ENCODE measurements at regions not wholly inside any gene's neighbourhood (a gene's known extent, or its start where the extent isn't known, plus 50 kb on each side); places are given as distances from the start of the nearest gene placed in this dataset.
"Not testable (repeated sequence)": the region's sequence is repeated elsewhere in the genome, so short reads cannot be mapped to it uniquely, and the experiment has no call there.

- peak; percentile 76 for DNase-seq
Measured at GRCh38 chrX:124719060-124719459, 372.7 kb downstream of the SH2D1A start.

DNA sequence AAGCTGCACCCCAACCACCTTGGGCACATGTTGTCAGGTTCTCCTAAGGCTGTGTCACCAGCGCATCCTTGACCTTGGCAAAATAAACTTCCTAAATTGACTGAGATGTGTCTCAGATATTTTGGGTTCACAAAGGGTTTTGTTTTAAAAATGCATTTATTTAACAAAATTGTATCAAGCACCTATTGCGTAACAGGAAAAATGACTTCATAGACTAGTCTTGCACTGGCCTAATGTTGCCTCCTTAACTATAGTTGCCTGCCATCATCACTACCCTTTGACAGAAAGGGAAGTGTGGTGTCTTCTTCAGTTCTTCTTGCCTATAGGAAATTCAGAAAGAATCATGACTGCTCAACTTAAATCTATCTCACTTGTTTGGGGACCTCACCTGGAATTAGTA lies 374.2 kb downstream of the SH2D1A start:
- no peak for DNase-seq

DNA sequence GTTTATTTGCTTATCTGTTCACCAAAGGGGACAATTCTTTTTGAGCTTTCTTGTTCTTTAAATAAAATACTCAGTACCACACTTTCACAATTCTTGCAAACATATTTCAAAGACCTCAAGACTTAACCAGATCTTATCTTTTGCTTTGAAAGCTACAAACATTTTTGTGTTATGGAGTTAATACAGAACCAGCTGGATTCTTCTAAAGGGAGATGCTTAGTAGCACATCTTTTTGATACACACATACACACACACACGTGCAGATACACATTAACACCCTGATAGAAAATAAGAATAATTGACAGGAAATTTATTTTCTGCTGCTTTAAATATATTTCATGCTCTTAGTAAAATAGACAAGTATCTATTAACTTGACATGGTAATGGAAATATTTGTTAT lies 379.1 kb downstream of the SH2D1A start:
- no peak for DNase-seq

GRCh38 chrX:124726292-124726691 lies 379.9 kb downstream of the SH2D1A start:
- DNase-seq = no peak

- DNase-seq = no peak
Measured at GRCh38 chrX:124726881-124727280, 380.5 kb downstream of the SH2D1A start.

DNA sequence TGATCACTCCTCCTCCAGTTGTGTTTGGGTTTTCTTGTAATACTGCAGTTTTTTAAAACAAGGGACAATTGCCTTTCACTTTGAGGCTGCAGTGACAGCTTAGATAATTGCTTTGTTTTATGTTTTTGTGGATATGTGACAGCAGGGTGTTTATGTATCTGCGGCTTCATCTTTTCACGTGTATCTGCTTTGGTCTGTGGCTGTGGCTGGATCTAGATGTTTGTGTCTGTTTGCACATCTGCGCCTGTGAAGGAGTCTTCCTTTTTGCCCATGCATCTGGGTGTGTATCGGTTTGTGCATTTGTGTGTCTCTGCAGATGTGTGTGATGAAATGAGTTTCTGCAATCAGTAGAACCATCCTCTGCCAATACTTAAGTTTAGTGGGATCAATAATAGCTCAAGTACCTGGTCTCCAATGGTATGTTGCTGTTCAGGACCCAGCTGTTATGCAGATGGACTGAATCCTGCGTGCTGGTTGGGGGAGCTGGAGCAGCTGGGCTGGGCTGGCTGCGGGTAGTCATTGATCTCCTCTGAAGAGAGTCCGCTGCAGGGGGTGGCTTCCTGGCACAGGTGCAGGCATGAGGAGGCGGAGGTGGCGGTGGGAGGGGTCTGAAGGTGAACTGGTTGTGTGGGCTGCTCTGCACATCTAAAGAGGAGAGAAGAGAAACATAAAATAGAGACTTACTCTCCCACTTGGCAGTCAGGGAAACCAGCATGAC lies 390.3 kb downstream of the SH2D1A start:
- peak; percentile 51 for DNase-seq

- DNase-seq = no peak
Measured at GRCh38 chrX:124737771-124738170, 391.4 kb downstream of the SH2D1A start.

GRCh38 chrX:124747295-124747694 lies 400.9 kb downstream of the SH2D1A start:
- no peak for DNase-seq

DNA sequence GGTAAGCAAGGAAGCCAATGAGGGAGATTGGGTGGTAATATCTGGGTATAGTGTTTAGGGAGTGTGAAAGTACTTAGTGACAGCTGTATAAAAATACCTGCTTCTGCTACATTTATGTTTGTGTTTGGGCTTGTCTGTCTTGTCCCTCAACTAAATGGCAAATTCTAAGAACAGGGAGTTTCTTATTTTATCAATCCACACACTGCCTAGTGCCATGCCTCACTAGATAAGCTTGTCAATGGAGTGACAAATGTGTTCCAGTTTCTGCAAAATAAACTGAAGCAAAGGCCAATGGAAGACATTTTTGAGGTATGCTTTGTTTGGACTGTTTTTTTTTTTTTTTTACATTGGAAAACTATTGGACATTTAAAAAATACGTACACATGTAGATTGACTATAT lies 418.0 kb downstream of the SH2D1A start:
- no peak for DNase-seq

DNA sequence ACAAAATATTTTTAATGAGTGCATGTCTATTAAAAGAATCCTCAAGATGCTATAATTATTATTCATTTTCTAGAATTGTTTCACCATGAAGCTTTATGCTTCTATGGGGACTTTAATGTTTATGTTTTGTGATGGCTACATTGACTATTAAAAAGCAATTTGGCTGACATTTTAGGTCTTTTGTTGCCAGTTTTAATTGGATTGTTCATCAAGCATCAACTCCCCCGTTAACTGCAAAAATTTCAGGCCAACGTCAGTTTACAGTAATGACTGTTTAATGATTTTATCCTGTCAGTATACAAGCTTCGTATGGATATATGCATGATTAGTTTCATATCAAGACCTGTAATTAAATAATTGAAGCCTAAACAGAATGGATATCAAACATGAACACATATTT lies 422.8 kb downstream of the SH2D1A start:
- no peak for DNase-seq

GRCh38 chrX:124771292-124771691 lies 424.9 kb downstream of the SH2D1A start:
- DNase-seq = no peak

- DNase-seq = not testable (repeated sequence)
Measured at GRCh38 chrX:124788253-124788652, 441.9 kb downstream of the SH2D1A start.

GRCh38 chrX:124789874-124790273 lies 443.5 kb downstream of the SH2D1A start:
- DNase-seq = not testable (repeated sequence)

DNA sequence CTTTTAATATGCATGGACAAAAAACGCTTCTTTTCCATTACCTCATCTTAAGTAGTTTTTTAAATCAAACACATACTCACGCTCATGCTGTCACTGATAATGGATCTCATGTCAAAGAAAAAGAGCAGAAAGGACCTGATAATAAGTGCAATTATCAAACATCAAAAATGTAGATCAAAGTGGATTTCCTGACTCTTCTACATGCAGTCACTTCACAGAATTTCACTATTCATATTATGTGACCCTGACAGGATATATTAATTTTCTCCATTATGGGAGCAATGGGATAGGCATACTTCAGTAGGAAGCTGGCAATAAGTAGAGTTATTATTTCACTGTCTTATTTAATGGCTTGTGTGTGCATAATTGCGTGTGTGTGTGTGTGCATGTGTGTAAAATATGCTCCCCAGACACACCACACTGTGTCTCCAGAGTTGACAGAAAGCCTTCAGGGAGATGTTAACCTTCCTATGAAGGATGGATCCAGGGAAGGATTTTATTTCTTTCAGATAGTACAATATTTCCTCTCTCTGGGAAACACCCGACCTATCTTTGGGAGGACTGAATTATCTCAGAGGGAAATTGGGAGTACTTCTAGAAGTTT lies 445.2 kb downstream of the SH2D1A start:
- DNase-seq = no peak

DNA sequence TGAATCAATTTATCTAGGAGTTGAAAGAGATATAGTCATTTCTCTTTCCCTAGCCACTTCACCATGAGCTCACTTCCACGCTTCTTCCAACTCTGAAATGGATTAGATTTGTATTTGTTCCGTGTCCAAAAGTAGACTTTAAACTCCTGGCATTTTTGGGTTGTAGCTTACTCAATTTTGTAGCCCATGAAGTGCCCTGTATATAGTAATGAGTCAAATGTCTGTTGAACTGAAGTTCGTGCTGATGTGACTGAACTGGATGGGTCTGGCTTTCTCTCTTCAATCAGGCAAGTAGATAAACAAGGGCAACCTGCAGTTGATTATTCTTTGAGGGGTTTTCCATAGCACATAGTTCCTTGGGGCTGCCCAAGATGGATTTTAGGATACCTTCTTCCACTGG lies 450.6 kb downstream of the SH2D1A start:
- DNase-seq = no peak

DNA sequence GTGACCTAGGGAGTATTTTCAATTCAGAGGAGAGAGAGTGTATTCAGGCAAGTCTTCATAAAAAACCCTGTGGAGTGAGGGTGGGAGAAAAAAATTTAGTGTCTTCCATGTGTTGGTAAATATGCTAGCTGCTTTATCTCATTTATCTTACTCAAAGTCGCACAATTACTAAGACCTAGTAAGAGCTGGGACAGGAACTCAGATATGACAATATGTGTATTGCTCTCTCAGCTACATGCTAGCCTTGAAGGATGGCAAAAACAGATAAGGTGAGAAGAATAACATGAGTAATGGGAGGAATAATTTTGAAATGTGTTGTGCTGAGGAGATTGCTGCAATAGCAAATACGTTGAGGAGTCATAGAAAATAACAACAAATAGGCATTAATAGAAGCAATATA lies 458.6 kb downstream of the SH2D1A start:
- no peak for DNase-seq

GRCh38 chrX:124805486-124805885 lies 459.1 kb downstream of the SH2D1A start:
- no peak for DNase-seq

GRCh38 chrX:124814106-124814505 lies 467.7 kb downstream of the SH2D1A start:
- DNase-seq = no peak

- no peak for DNase-seq
Measured at GRCh38 chrX:124818033-124818432, 471.7 kb downstream of the SH2D1A start.

DNA sequence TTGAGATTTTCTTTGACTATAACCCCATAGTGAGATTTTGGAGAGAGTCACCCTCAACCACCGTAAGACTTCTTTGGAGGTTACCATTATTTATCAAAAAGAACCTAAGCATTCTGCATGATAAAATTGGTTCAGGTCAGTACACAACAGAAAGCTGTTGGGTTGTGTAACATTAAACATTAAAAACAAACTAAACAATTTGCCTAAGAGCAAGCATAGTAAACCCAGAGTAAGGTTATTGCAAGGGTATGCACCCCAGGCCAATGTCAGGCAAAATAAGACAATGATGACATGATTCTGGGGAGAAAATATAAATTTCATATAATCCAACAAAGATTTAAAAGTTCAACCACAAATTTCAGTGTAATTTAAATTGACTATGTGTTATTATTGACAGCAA lies 472.4 kb downstream of the SH2D1A start:
- DNase-seq = no peak

GRCh38 chrX:124820738-124821137 lies 474.4 kb downstream of the SH2D1A start:
- DNase-seq = no peak

DNA sequence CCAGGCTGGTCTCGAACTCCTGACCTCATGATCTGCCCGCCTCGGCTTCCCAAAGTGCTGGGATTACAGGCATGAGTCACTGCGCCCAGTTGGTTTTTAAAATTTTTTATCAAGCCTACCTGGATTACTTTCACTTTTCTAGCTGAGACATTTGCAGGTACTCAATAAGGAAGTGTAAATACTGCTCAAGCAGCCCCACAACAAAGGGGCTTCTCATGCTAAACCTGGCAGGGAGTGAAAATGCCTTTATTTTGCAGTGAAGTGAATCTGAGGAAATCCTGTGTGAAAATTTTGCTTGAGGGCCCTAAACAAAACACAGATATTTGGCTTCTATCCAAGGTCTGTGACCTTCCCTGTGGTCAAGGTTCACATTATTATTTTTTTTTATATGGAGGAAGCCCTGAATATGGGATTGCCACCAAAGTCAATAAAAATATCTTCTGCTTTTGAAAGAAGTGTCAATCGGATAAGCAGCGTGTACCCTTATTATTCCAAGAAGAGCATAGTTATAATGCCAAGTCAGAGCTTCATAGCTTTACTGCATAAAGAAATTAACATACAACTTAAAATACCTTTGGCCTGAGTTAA lies 481.0 kb downstream of the SH2D1A start:
- DNase-seq = no peak

DNA sequence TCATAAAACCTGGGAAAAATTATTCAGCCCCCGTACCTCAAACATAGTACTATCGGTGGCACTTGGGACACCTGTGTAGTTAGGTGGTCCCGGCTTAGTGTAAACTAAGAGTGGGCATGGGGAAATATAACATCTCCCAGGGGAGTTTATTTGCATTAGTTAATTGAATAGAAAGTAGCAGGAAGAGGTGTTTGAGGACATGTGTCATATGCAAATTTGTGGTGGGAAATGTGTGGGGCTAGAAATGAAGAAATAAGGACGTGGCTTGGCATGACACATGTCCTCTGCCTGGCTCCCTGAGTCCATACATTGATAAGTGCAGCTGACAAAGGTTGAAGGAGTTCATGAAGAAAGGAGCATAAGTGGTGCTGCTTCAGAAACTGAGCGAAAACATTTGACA lies 483.6 kb downstream of the SH2D1A start:
- DNase-seq = no peak

GRCh38 chrX:124836786-124837185 lies 482.9 kb upstream of the TEX13C start:
- DNase-seq = no peak

DNA sequence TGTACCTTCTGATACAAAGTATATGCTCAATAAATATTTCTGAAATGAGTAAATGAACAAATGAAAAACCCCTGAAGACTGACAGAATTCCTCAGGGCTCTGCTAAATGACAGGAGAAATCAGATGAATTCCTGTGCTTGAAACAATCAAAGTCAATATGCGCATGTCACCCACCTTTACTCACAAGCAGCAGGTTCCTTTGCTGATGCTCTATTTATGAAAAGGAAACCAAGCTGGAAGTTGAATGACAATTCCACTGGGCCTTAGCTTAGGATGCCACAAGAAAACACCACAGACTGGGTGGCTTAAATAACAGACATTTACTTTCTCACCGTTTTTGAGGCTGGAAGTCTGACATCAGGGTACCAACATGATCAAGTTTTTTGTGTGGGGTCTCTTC lies 477.5 kb upstream of the TEX13C start:
- no peak for DNase-seq
